HG03280 (cell line): ENCODE measurements at regions not wholly inside any gene's neighbourhood (a gene's known extent, or its start where the extent isn't known, plus 50 kb on each side); places are given as distances from the start of the nearest gene placed in this dataset.

ENCODE experiments used
- ATAC-seq: cut with Tn5 transposase; IDR thresholded peaks from one replicate; pipeline ENCODE4 v1.9.1; 2021; ENCODE audit warnings: mild to moderate bottlenecking, moderate library complexity; ENCODE audit not compliant: unreplicated experiment

DNA sequence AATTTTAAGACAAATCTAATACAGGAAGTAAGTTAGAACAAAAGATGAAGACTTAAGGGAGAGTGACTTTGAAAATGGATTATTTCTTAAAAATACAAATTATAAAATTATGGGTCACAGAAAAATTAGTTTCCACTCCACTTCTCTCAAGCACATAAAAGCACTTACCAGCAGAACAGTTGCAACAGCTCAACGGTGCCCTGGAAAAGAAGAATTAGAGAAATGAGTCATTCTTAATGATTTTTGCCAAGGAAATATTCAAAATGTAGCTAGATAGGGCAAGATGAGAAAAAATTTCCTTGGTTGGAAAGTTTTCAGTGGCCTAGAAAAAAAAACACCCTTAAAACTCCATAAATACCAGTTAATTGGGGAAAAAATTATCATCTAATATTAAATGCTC, 2185.6 kb upstream of the CELF4 start:
- ATAC-seq: no peak

DNA sequence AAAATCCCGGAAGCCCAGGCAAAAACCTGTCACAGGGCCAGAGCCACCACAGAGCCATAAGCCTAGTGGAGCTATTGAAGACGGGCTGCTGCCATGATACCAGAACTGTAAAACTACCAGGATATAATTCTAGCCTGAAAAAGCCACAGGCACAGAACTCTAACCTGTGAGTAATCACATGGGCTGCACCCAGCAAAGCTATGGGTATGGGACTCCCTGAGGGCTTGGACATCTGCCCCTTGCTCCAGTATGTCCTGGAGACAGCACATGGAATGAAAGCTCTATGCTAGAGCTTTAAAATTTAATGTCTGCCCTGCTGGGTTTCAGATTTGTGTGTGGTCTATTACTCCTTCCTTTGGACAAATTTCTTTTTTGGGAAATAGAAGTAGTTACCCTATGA, 2183.6 kb upstream of the CELF4 start:
- ATAC-seq: no peak

DNA sequence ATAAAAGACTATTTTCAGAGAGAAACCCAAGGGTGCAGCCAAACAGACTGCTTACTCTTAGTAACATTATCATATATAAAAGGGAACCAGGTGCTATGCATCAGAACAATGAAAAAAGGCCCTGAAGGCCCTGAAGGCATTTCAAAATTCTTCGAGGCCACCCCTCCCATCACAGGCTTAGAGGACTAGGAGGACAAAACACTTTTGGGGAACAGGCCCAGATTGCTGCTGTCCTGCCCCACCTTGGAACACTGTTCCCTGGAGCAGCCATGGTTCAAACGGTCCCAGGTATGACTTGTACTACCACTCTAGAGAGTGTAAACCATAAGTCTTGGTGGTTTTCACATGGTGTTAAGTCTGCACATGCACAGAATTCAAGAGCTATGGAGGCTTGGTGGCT, 2183.1 kb upstream of the CELF4 start:
- ATAC-seq: no peak

DNA sequence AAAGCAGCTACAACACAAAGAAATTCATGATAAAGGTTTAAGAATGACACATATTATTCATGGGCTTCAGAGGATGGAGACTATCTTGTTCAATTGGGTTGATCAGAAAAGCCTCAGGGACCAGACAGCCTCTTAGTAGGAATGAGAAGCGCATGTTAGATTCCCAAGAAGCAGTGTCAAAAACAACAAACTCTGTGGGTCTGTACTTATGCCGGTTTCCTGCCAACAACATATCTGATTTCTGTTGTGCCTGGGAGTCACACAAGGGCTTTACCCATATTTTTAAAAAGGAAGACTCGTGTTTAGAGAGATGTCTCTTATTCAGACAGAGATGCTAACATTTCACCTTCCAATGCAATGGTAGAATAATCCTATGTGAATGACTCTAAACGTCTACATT, 2180.6 kb upstream of the CELF4 start:
- no peak for ATAC-seq

DNA sequence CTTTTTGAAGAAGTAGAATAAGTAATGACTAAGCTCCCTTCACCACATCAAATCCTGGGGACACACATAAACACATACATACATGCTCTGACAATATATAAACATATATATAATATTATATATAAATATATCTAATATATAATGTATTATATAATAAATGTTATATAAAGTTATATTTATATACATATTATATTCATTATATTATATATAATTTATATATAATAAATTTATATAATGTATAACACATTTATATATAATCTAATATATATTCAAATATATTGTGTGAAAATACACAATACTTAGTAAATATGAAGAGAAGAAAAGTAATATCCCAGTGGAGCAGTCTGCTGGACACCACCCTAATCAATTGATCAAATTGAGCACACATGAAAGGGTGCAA, 2177.9 kb upstream of the CELF4 start:
- no peak for ATAC-seq

DNA sequence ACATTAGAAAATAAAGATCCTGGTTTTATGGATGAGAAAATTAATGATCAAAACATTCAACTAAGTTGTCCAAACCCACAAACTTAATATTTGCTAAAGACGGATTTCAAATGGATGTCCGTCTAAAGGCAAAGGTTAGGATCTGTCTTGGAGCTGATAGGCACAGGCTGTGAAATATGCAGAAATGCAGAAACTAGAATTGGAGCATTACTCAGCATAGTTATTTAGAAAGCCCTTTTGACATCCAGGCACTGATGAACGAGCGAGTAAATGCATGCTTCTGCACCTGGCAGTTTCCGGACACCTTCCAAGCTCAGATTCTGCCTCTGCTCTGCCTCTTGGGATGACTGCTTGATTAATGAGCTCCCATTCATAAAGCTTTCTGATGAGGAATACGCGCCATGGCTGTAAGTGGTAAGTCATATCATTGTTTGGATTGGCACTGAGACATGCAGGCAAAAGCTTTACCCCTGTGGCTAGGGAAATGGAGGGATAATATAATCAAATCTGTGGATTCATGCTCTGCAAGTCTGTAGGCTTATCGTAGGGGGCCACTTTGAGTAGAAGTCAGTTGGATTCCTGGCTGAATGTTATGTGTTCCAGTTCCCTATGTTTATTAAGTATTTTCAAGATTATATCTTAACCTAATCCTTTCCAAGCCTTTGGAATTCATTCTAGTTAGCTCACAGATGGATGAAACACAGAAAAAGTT, 2176.3 kb upstream of the CELF4 start:
- ATAC-seq: no peak

DNA sequence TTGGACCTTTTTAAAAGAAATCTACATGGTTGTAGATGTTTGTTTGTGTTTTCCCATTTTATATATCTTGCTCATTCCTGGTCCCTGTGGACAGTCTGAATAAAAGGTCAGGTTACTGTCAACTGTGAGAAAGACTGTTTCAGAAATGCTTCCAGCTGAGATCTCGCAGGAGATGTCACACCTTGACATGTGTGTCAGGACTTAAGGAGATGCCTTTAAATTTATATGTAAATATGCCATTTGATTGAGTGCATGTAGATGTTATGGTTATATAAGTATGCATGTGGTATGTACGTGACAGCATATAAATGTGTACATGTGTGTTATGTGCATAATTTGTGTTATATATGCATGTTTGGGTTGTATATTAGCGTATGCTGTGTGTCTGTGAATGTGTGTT, 2172.3 kb upstream of the CELF4 start:
- ATAC-seq: no peak

DNA sequence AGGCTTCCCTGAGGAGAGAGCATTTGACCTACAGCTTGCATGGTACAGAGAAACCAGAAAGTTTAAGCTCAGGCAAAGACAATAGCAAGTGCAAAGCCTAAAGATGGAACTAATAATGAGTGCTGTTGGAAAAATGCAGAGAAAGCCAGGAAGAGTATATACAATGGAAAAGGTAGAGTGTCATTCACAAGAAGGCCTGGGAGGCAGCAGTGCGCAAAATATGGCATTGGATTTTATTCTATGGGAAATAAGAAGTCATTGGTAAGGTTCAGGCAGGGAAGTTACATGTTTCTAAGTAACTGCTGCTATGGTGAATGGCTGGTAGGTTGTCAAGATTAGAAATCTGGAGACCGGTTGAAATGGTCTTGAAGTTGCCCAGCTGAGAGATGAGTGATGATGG, 2167.3 kb upstream of the CELF4 start:
- ATAC-seq: no peak

DNA sequence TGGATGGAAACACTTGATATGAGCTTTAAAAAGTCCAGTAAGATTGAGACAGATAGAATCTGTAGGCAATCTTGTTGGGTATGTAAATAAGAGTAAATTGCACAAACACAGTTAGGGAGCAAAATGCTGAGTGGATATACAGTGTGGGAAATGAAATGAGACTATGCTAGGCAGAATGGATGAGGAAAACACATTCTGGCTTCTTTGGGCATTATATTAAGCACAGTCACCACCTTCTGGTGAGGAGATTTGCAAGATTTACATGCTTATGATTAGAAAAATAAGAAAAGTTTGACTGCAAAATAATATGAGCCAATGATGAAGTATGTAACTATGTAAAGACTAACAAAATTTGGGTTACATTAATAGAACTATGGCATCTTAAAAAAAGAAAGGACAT, 2165.0 kb upstream of the CELF4 start:
- ATAC-seq: no peak

DNA sequence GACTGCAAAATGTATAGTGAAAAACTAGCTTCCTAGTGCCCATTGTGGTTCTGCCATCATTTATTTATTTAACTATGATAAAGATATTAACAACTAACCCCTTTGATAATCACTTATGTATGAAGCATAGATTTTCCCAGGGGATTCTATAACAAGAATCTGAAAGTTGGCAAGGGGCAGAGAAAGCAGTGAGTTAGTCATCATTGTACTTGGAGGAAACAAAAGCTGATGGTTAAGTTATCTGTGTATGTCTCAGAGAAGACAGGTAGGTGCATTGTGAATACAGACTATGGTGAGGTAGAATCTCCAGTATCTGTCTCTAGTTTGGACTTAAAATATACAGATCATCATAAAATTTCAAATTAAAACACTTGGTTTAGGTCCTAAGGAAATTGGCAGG, 2159.1 kb upstream of the CELF4 start:
- no peak for ATAC-seq

DNA sequence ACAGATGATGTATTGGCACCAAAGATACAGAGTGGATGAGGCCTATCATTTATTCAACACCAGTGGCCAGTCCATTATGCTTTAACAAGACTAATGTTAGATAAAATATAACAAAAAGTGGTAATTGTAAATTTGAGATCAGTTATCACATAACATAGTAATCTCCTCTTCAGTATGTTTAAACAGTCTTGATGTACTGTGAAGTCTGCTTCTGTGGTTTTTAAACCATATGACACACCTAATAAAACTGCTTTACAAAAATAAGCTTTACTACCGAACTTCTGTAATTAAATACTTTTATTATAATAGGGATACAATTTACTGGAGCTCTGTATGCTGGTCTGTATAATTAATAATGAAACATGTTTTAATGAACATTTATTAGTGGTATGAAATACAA, 2156.1 kb upstream of the CELF4 start:
- no peak for ATAC-seq

DNA sequence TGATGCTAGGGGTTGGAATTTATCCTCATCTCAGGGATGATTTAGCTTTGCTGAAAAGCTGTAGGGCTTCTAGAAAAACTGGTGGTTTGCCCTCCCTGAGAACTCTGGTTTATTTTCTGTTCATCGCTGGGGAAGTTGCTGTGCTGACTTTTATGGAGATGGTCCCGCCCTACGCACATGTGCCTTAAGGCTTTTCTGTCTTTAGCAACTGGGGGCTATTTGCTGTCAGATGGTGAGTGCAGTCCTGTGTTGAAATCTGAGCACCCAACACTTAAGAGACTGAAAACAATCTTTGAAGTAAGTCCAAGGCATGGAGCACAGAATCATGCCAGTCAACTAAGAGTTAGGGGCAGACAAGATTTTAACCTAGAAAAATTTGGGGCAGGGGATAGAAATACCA, 2148.4 kb upstream of the CELF4 start:
- no peak for ATAC-seq

DNA sequence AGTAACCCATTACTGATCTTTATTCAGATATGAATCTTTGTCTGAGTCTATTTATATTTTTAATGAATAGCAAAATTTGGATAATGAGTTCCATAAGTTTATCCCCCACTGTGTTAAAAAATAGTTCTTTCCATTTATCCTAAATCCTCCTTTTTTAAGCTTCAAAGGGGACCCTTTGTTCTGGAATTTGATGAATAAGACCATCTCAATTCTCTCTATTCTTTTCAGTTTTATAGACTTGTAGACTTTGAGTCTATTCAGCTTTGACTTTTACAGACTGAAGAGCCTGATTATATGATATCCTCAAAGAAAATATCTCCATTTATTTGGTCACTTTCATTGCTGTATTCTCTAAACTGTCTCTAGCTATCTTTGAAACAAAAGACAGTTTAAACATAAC, 2146.1 kb upstream of the CELF4 start:
- ATAC-seq: no peak

DNA sequence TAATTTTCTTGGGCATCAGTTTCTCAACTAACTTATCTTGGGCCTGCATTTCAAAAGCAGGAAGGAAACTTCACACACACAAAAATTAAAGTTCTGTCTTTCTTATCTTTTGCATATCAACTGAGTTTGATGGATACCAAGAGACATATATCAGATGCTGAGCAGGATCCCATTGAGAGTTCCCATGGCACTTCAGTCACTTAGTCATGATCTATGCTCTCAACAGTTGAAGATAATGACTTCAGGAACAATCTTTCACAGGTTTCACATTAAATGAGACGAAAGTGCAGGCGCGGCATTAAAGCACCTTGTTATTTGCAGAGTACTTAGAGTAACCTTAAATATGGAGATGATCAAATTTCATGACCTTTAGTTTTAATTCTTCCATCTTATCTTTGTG, 2139.8 kb upstream of the CELF4 start:
- no peak for ATAC-seq

DNA sequence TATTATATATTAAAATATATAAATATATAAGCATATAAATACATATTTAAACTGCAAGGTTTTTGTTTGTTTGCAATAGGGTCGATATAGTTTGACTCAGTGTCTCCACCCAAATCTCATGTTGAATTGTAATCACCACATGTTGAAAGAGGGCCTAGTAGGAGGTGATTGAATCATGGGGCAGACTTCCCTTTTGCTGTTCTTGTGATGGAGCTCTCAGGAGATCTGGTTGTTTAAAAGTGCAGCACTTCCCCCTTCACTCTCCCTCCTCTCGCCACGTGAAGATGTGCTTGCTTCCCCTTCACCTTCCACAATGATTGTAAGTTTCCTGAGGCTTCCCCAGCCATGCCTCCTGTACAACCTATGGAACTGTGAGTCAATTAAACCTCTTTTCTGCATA, 2137.3 kb upstream of the CELF4 start:
- no peak for ATAC-seq

DNA sequence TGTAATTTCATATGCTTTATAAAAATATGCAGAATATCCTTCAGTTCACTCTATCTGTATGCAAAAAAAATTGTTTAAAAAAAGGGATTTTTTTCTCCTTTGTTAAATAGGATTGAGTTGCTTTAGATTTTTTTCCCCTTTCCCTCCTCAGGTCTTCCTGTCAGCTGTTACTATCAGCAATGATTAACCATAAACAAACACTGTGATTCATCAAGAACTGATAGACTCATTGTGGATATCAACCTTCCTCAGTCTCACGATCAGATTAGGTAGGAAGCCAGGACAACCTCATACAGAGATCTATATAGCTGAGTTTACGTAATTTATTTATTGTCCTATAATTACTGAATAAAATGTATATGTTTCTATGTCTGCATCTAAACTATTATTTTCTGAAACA, 2136.2 kb upstream of the CELF4 start:
- ATAC-seq: no peak

DNA sequence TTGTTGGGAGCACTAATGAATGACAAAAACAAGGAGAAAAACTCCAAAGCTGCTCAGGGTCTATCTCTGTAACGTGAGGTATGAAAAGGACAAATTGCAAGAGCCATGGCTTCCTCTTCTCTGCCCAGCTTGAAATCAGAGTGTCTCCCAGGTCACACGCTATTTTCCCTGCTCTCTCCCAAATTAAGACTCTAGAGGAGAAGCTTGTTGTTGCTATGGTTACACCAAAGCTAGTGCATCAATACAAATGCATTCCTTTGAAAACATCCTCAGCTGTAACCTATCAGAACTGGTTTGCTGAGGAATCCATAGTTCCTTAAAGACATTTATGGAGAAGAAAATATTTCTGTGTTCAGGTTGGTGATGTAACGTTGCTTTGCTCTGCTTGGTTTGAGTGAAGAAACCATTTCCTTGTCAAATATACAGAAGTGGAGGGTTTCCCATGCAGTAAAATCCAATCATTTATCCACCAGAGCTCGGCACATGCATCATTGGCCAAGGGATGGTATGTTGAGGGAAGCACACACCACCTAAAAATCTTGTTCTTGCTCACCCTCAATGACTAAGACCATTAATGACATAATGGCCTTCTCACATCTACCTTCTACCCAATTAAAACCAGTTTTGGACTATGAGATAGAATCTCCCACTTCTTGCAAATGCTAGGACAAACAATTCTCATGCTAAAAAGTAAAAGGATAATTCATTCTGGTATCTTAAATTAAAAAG, 2135.6 kb upstream of the CELF4 start:
- ATAC-seq: no peak

DNA sequence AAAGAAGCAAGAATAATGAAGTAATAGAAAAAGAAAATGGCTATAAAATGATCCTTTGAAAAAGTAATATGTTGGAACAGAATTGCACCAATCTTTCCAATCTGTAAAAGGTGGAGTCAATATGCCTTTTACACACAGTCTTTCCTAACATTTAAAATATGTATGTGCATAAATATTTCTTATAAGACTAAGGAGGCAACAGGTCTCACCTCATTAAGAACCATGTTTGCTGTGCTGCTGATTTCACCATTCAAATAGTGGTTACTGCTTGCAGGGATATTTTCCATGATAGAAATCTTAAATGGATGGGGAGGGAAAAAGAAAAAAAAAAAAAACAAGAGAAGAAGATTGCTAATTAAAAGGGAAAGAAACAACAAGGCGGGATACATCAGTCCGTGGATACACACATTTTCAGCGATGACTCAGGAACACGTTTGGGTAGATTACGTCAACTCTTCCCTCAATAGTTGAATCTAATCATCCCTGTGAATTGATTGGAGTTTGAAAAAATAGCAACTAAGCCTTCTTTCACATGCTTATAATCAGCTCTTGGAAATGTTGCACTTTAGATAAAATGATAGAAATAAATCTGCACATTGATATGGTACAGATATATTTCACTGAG, 2133.9 kb upstream of the CELF4 start:
- no peak for ATAC-seq

DNA sequence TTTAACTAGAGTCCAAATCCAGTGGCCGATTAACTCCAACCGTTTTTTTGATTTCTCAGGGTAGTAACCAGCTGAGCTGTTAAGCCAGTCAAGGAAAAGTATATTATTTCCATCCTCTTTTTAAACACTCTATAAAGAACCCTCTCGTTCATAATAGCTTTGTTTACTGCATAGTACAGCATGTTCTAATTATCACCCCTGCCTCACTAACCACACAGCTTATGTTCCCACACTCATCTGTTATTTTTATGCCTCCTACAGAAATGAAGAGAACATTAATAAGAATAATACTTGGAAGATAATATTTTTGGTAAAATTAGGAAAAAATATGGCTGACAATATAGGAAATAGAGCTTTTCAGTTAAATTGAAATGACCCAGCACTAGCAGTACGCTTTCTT, 2132.8 kb upstream of the CELF4 start:
- ATAC-seq: no peak

DNA sequence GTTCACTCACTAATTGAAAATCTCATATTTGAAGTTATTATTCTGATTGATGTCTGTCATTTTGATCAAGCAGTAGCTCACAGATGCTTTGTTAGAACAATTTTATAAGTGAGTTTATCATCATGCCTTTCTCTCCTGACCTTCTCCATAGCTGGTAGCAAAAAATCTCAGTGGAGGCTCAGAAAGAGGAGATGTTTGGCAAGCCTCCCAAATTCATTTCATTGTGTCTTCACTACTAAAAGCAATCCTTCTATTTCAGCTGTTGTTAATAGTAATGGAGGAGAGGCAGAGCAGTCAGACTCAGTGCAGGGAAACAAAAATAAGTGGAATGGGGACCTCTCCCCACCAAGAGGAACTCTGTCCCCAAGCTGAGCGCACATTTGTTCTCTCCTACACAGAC, 2127.8 kb upstream of the CELF4 start:
- no peak for ATAC-seq

DNA sequence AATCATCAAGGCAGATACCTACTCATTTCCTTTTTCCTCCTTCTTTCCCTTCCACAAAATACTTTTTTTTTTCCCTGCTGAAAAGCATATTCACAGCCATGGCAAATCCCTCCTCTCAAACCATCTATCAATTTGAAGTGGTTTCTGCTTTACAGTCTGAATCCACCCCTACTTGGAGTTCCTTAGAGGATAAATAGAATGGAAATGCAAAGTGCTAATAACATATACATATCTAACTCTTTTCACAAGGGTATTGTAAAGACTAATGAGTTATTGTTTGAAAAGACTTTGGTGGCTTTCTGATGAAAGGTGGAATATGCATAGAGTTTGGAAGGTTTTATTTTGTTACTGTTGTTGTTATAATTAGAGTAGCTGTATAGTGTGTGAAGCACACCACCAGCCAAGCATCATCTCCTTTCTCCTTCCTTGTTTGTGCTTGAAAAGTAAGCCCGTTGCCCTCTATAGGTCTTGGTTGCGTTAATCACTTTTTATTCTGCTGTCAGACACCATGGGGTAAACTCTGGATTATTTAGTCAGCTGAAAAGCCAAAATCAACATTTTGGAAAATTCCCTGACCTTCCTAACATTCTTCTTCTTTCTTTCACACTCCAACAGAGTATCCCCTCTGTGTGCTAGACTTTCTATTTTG, 2126.9 kb upstream of the CELF4 start:
- ATAC-seq: no peak
